ENCODE measurements at regions not wholly inside any gene's neighbourhood (a gene's known extent, or its start where the extent isn't known, plus 50 kb on each side); places are given as distances from the start of the nearest gene placed in this dataset.
A peak's percentile ranks its signal among the peaks of the same experiment; 100 is the strongest.

DNA sequence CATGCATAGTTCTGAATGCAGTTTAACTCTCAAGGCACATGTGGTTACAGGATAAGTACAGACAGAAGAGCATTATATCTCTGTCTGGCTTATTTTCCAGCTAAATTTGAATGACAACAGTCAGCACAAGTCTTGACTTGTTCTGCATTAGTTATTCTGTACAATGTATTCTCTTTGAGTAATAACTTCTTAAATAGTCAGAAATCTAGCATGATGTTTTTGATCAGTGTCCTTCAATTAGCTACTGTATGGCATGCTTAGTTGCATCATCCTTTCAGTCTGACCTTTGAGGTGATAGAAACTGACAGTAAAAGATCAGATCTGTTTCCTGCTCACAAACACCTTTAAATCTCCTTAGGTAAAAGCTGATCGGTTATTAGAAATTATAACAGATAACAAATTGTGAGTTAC lies 118.1 kb downstream of the ARL4A start:
- no peaks in the 10 kb centered on the region for H3K4me1 ChIP-seq (ENCODE audit: control insufficient read depth, insufficient read depth, low read length, unreplicated experiment)
- H3K79me2 ChIP-seq (ENCODE audit: control insufficient read depth, insufficient read depth, low read length, unreplicated experiment), result no peaks in the 10 kb centered on the region
- no peak overlapping the region for H3K4me3 ChIP-seq (ENCODE audit: low read depth, low read length)
- H2AFZ ChIP-seq (ENCODE audit: low read length, unreplicated experiment), result no peak overlapping the region
- no peak overlapping the region for H3K27ac ChIP-seq (ENCODE audit: low read depth, low read length)
- no peaks in the 10 kb centered on the region for H3K27me3 ChIP-seq (ENCODE audit: insufficient read depth, low read length)
- no peaks in the 10 kb centered on the region for H3K36me3 ChIP-seq (ENCODE audit: insufficient read depth, low read length)

DNA sequence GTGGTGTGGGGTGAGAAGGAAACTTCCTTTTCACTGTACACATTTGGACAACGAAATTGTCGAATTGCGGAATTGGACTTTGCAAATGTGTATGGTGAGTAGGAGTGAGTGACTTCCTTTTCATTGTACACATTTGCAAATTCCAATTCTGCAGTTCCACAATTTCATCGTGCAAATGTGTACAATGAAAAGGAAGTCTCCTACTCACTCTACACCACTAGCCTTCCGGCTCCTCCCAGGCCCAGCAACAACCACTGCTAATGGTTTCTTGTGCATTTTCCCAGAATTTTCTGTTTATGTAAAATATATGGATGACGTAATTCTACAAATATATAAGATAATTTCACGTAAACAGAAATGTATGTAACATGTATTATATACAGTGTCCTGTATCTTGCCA lies 118.5 kb downstream of the ARL4A start:
- Histone ChIP-seq H3K36me3 (ENCODE audit: insufficient read depth, low read length) (no peaks in the 10 kb centered on the region), H3K79me2 (ENCODE audit: control insufficient read depth, insufficient read depth, low read length, unreplicated experiment) (no peaks in the 10 kb centered on the region), H3K27ac (ENCODE audit: low read depth, low read length) (no peak overlapping the region), H3K4me1 (ENCODE audit: control insufficient read depth, insufficient read depth, low read length, unreplicated experiment) (no peaks in the 10 kb centered on the region), H3K4me3 (ENCODE audit: low read depth, low read length) (no peak overlapping the region), H3K27me3 (ENCODE audit: insufficient read depth, low read length) (no peaks in the 10 kb centered on the region), H2AFZ (ENCODE audit: low read length, unreplicated experiment) (no peak overlapping the region)

DNA sequence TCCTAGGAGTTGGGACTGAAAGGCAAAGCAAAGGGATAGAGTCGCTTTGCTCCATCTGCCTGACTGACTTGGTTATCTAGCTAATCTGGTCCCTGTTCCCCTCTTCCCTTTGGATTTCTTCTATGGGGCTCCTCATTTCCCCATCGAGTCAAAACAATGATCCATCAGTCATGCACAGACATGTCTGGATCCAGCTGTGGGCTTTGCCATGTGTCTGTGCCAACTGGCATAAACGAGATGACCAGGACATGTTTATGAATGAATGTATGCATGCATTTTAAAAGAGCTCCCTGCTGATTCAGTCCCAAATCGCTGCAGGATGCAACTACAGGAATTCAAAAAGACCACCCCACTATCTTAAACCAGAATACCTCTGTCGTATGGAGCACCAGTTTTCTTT lies 122.0 kb downstream of the ARL4A start:
- Histone ChIP-seq H3K36me3 (ENCODE audit: insufficient read depth, low read length) (no peaks in the 10 kb centered on the region), H3K27me3 (ENCODE audit: insufficient read depth, low read length) (no peaks in the 10 kb centered on the region), H3K4me1 (ENCODE audit: control insufficient read depth, insufficient read depth, low read length, unreplicated experiment) (no peaks in the 10 kb centered on the region), H3K79me2 (ENCODE audit: control insufficient read depth, insufficient read depth, low read length, unreplicated experiment) (no peaks in the 10 kb centered on the region), H3K4me3 (ENCODE audit: low read depth, low read length) (no peak overlapping the region), H2AFZ (ENCODE audit: low read length, unreplicated experiment) (no peak overlapping the region), H3K27ac (ENCODE audit: low read depth, low read length) (no peak overlapping the region)

DNA sequence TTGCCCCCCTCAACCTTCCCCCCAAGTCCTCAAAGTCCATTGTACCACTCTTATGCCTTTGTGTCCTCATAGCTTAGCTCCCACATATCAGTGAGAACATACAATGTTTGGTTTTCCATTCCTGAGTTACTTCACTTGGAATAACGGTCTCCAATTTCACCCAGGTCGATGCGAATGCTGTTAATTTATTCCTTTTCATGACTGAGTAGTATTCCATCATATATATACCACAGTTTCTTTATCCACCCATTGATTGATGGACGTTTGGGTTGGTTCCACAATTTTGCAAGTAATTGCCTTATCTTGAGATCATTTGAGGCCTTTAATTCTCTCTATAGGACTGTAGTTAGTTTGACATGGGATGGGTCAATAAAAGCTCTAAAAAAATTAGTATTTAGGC lies 124.7 kb downstream of the ARL4A start:
- Histone ChIP-seq H3K4me1 (ENCODE audit: control insufficient read depth, insufficient read depth, low read length, unreplicated experiment) (no peaks in the 10 kb centered on the region), H3K27ac (ENCODE audit: low read depth, low read length) (no peak overlapping the region), H2AFZ (ENCODE audit: low read length, unreplicated experiment) (no peak overlapping the region), H3K79me2 (ENCODE audit: control insufficient read depth, insufficient read depth, low read length, unreplicated experiment) (no peaks in the 10 kb centered on the region), H3K27me3 (ENCODE audit: insufficient read depth, low read length) (no peaks in the 10 kb centered on the region), H3K4me3 (ENCODE audit: low read depth, low read length) (no peak overlapping the region), H3K36me3 (ENCODE audit: insufficient read depth, low read length) (no peaks in the 10 kb centered on the region)

DNA sequence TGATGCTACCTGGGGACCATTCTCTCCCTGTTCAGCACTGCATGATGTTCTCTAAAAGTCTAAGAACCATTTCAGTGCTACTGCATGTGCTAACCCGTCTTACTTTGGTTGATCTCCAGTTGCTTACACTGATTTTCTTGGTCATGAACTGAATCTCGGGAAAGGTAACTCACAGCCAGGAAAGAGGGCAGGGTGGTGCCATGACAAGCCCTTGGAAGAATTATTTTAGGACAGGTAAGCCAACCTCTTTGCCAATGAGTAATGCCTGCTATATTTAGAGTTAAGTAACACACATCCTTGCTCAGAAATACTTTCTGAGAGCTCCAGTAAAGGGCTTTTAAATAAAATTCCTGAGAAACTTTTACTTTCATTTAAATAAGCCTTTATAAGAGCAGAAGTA lies 126.7 kb downstream of the ARL4A start:
- H3K4me1 ChIP-seq (ENCODE audit: control insufficient read depth, insufficient read depth, low read length, unreplicated experiment), result no peaks in the 10 kb centered on the region
- no peak overlapping the region for H2AFZ ChIP-seq (ENCODE audit: low read length, unreplicated experiment)
- no peaks in the 10 kb centered on the region for H3K36me3 ChIP-seq (ENCODE audit: insufficient read depth, low read length)
- no peaks in the 10 kb centered on the region for H3K79me2 ChIP-seq (ENCODE audit: control insufficient read depth, insufficient read depth, low read length, unreplicated experiment)
- no peak overlapping the region for H3K27ac ChIP-seq (ENCODE audit: low read depth, low read length)
- H3K4me3 ChIP-seq (ENCODE audit: low read depth, low read length), result no peak overlapping the region
- H3K27me3 ChIP-seq (ENCODE audit: insufficient read depth, low read length), result no peaks in the 10 kb centered on the region

DNA sequence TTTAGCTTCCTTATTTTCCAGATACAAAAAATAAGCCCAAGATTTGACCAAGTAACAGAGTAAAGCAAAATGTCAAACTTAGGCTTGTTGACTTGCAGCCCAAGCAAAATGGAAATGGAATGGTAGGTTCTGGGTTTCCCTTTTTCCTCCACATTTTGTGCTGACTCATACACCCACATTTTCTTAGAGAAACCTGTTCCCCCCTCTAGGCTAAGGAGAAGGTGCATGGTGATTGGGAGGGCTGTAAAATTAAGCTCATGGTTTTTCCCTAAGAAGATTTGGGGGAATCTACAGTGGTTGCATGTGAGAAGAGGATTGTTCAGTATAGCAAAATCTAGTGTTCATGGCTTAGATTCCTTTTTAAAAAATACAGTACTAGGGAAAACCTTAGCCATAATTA lies 127.4 kb downstream of the ARL4A start:
- Histone ChIP-seq H3K27ac (ENCODE audit: low read depth, low read length) (no peak overlapping the region), H3K36me3 (ENCODE audit: insufficient read depth, low read length) (no peaks in the 10 kb centered on the region), H3K27me3 (ENCODE audit: insufficient read depth, low read length) (no peaks in the 10 kb centered on the region), H3K4me3 (ENCODE audit: low read depth, low read length) (no peak overlapping the region), H3K4me1 (ENCODE audit: control insufficient read depth, insufficient read depth, low read length, unreplicated experiment) (no peaks in the 10 kb centered on the region), H3K79me2 (ENCODE audit: control insufficient read depth, insufficient read depth, low read length, unreplicated experiment) (no peaks in the 10 kb centered on the region), H2AFZ (ENCODE audit: low read length, unreplicated experiment) (peak overlapping the region; percentile 56)

DNA sequence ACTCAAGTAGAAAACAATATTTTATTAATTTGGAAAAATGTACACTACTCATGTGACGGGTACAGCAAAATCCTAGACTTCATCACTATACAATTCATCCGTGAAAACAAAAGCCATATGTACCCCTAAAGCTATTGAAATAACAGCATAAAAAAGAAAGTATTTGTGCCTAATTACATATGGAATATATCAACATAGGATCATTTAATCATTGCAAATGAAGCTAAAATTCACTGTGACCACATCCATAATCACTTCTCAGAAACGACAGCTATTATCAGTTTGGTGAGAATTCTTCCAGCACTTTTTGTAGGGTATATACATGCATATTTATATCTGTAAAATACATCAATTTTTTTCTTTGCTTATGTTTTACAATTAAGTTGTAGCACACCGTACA lies 128.0 kb downstream of the ARL4A start:
- Histone ChIP-seq H3K27me3 (ENCODE audit: insufficient read depth, low read length) (no peaks in the 10 kb centered on the region), H3K4me1 (ENCODE audit: control insufficient read depth, insufficient read depth, low read length, unreplicated experiment) (no peaks in the 10 kb centered on the region), H3K4me3 (ENCODE audit: low read depth, low read length) (no peak overlapping the region), H3K36me3 (ENCODE audit: insufficient read depth, low read length) (no peaks in the 10 kb centered on the region), H2AFZ (ENCODE audit: low read length, unreplicated experiment) (peak overlapping the region; percentile 3), H3K27ac (ENCODE audit: low read depth, low read length) (no peak overlapping the region), H3K79me2 (ENCODE audit: control insufficient read depth, insufficient read depth, low read length, unreplicated experiment) (no peaks in the 10 kb centered on the region)

DNA sequence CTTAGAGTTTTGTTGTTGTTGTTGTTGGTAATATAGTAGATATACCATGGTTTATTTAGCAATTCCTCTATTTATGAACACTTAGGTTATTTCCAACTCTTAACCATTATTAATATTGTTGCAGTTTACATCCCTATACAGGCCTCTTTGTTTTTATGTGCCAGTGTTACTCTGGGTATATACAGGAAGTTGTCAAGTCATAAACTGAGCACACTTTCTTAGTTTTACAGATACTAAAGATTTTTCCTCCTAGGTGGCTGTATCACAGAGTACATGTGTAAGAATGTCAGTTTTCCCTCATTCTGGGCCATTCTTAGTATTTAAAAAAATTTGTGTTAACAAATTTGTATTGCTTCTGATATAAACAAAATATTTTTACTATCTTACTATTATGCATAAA lies 128.4 kb downstream of the ARL4A start:
- H3K79me2 ChIP-seq (ENCODE audit: control insufficient read depth, insufficient read depth, low read length, unreplicated experiment), result no peaks in the 10 kb centered on the region
- no peak overlapping the region for H3K4me3 ChIP-seq (ENCODE audit: low read depth, low read length)
- H2AFZ ChIP-seq (ENCODE audit: low read length, unreplicated experiment), result peak overlapping the region; percentile 3
- H3K36me3 ChIP-seq (ENCODE audit: insufficient read depth, low read length), result no peaks in the 10 kb centered on the region
- no peaks in the 10 kb centered on the region for H3K4me1 ChIP-seq (ENCODE audit: control insufficient read depth, insufficient read depth, low read length, unreplicated experiment)
- no peak overlapping the region for H3K27ac ChIP-seq (ENCODE audit: low read depth, low read length)
- H3K27me3 ChIP-seq (ENCODE audit: insufficient read depth, low read length), result no peaks in the 10 kb centered on the region

DNA sequence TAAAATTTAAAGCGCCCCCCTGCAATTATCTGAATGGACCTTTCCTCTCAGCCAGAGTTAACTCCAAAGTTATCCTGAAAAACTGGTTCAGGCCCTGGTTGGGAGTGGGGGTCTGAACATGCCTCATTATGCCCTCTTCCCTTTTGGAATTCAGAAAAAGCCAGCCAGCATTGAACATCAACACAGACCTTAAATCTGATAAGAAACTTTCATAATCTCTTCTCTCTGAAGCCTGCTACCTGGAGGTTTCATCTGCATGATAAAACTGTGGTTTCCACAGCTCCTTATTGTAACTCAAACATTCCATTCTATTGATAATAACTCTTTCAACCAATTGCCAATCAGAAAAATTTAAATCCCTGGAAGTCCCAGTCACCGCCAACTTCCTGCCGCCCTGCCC lies 133.3 kb downstream of the ARL4A start:
- Histone ChIP-seq H3K27ac (ENCODE audit: low read depth, low read length) (no peak overlapping the region), H3K27me3 (ENCODE audit: insufficient read depth, low read length) (no peaks in the 10 kb centered on the region), H3K36me3 (ENCODE audit: insufficient read depth, low read length) (no peaks in the 10 kb centered on the region), H3K79me2 (ENCODE audit: control insufficient read depth, insufficient read depth, low read length, unreplicated experiment) (no peaks in the 10 kb centered on the region), H3K4me3 (ENCODE audit: low read depth, low read length) (no peak overlapping the region), H2AFZ (ENCODE audit: low read length, unreplicated experiment) (no peak overlapping the region), H3K4me1 (ENCODE audit: control insufficient read depth, insufficient read depth, low read length, unreplicated experiment) (no peaks in the 10 kb centered on the region)

DNA sequence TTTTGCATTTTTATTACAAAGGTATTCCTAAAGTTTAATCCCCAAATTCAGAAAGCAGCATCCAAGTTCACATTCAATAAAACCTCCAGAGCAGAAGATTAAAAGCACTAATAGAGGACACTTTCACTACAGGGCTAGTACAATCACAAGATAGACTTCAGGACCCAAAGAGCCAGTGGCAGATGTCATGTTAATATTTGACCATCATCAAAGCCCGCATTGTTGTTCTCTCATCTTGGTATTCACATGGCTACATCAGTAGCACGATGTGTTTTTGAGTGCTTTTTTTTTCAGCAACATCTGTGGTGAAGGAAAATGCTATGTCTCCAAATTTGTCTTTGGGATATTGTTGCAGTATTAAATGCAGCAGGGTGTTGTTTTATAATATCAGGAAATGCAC lies 134.3 kb downstream of the ARL4A start:
- no peaks in the 10 kb centered on the region for H3K4me1 ChIP-seq (ENCODE audit: control insufficient read depth, insufficient read depth, low read length, unreplicated experiment)
- H3K4me3 ChIP-seq (ENCODE audit: low read depth, low read length), result no peak overlapping the region
- H3K27me3 ChIP-seq (ENCODE audit: insufficient read depth, low read length), result no peaks in the 10 kb centered on the region
- H3K79me2 ChIP-seq (ENCODE audit: control insufficient read depth, insufficient read depth, low read length, unreplicated experiment), result no peaks in the 10 kb centered on the region
- H3K36me3 ChIP-seq (ENCODE audit: insufficient read depth, low read length), result no peaks in the 10 kb centered on the region
- no peak overlapping the region for H3K27ac ChIP-seq (ENCODE audit: low read depth, low read length)
- no peak overlapping the region for H2AFZ ChIP-seq (ENCODE audit: low read length, unreplicated experiment)

DNA sequence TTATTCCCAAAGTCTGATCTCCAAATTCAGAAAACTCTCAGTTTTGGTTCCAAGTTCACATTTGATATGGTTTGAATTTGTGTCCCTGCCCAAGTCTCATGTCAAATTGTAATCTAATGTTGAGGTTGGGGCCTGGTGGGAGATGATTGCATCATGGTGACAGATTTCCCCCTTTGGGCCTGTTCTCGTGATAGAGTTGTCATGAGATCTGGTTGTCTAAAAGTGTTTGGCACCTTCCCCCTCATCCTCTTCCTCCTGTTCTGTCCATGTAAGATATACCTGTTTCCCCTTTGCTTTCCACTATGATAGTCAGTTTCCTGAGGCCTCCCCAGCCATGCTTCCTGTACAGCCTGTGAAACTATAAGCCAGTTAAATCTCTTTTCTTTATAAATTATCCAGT lies 138.6 kb downstream of the ARL4A start:
- Histone ChIP-seq H3K79me2 (ENCODE audit: control insufficient read depth, insufficient read depth, low read length, unreplicated experiment) (no peaks in the 10 kb centered on the region), H3K4me1 (ENCODE audit: control insufficient read depth, insufficient read depth, low read length, unreplicated experiment) (peaks cover 4% of the 10 kb centered on the region), H3K36me3 (ENCODE audit: insufficient read depth, low read length) (no peaks in the 10 kb centered on the region), H2AFZ (ENCODE audit: low read length, unreplicated experiment) (no peak overlapping the region), H3K27ac (ENCODE audit: low read depth, low read length) (no peak overlapping the region), H3K4me3 (ENCODE audit: low read depth, low read length) (no peak overlapping the region), H3K27me3 (ENCODE audit: insufficient read depth, low read length) (no peaks in the 10 kb centered on the region)
